ENCODE measurements at regions not wholly inside any gene's neighbourhood (a gene's known extent, or its start where the extent isn't known, plus 50 kb on each side); places are given as distances from the start of the nearest gene placed in this dataset.

DNA sequence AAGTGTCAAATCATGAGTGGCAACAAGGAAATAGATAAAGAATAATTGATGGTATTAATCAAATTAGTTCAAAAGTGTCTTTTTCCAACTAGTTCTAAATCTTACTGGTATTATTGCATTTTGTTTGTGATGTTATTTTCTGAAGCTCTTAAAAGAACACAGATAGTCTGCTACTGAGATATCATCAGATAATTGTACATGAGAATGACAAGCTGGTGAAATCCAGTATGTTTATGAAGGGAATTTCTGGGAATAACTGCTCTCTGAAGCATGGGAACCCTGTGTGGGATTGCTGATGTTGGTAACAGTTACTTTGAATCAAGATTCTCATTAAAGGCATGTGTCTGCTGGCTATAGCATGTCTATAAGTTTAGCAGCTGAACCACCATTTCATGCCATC, 190.3 kb upstream of the CDIN1 start:
- Mint-ChIP-seq H3K9me3 (no peaks in the 10 kb centered on the region), H3K4me1 (no peaks in the 10 kb centered on the region), H3K4me3 (no peak overlapping the region), H3K36me3 (ENCODE audit: low read depth) (no peaks in the 10 kb centered on the region), H3K27me3 (ENCODE audit: low read depth) (no peaks in the 10 kb centered on the region), H3K27ac (no peak overlapping the region)
- TF ChIP-seq, protein P1, sequence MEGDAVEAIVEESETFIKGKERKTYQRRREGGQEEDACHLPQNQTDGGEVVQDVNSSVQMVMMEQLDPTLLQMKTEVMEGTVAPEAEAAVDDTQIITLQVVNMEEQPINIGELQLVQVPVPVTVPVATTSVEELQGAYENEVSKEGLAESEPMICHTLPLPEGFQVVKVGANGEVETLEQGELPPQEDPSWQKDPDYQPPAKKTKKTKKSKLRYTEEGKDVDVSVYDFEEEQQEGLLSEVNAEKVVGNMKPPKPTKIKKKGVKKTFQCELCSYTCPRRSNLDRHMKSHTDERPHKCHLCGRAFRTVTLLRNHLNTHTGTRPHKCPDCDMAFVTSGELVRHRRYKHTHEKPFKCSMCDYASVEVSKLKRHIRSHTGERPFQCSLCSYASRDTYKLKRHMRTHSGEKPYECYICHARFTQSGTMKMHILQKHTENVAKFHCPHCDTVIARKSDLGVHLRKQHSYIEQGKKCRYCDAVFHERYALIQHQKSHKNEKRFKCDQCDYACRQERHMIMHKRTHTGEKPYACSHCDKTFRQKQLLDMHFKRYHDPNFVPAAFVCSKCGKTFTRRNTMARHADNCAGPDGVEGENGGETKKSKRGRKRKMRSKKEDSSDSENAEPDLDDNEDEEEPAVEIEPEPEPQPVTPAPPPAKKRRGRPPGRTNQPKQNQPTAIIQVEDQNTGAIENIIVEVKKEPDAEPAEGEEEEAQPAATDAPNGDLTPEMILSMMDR (IDR thresholded peaks at IDR 0.05; ENCODE audit: unreplicated experiment in 3 of 3), result no peak

GRCh38 chr15:36390491-36390890, 188.9 kb upstream of the CDIN1 start:
- Mint-ChIP-seq H3K4me3 (no peak overlapping the region), H3K4me1 (no peaks in the 10 kb centered on the region), H3K27me3 (ENCODE audit: low read depth) (no peaks in the 10 kb centered on the region), H3K36me3 (ENCODE audit: low read depth) (no peaks in the 10 kb centered on the region), H3K9me3 (no peaks in the 10 kb centered on the region), H3K27ac (no peak overlapping the region)
- TF ChIP-seq, protein P1 (IDR thresholded peaks at IDR 0.05; ENCODE audit: unreplicated experiment in 3 of 3), result no peak

GRCh38 chr15:36392676-36393266, 186.7 kb upstream of the CDIN1 start:
- no peaks in the 10 kb centered on the region for H3K4me1 Mint-ChIP-seq
- H3K36me3 Mint-ChIP-seq (ENCODE audit: low read depth), result no peaks in the 10 kb centered on the region
- no peak overlapping the region for H3K27ac Mint-ChIP-seq
- TF ChIP-seq, protein P1 (IDR thresholded peaks at IDR 0.05; ENCODE audit: unreplicated experiment in 3 of 3), result no peak
- H3K4me3 Mint-ChIP-seq, result no peak overlapping the region
- no peaks in the 10 kb centered on the region for H3K27me3 Mint-ChIP-seq (ENCODE audit: low read depth)
- no peaks in the 10 kb centered on the region for H3K9me3 Mint-ChIP-seq

- H3K4me3 Mint-ChIP-seq, result no peak overlapping the region
- H3K27ac Mint-ChIP-seq, result no peak overlapping the region
- H3K36me3 Mint-ChIP-seq (ENCODE audit: low read depth), result no peaks in the 10 kb centered on the region
- H3K9me3 Mint-ChIP-seq, result no peaks in the 10 kb centered on the region
- TF ChIP-seq, protein P1 (IDR thresholded peaks at IDR 0.05; ENCODE audit: unreplicated experiment in 3 of 3), result no peak
- H3K27me3 Mint-ChIP-seq (ENCODE audit: low read depth), result no peaks in the 10 kb centered on the region
- H3K4me1 Mint-ChIP-seq, result no peaks in the 10 kb centered on the region
Observed at GRCh38 chr15:36398212-36398611, 181.2 kb upstream of the CDIN1 start.

GRCh38 chr15:36399276-36399675, 180.2 kb upstream of the CDIN1 start:
- no peak overlapping the region for H3K27ac Mint-ChIP-seq
- no peaks in the 10 kb centered on the region for H3K27me3 Mint-ChIP-seq (ENCODE audit: low read depth)
- no peaks in the 10 kb centered on the region for H3K4me1 Mint-ChIP-seq
- H3K36me3 Mint-ChIP-seq (ENCODE audit: low read depth), result no peaks in the 10 kb centered on the region
- no peaks in the 10 kb centered on the region for H3K9me3 Mint-ChIP-seq
- H3K4me3 Mint-ChIP-seq, result no peak overlapping the region
- TF ChIP-seq, protein P1 (IDR thresholded peaks at IDR 0.05; ENCODE audit: unreplicated experiment in 3 of 3), result no peak

DNA sequence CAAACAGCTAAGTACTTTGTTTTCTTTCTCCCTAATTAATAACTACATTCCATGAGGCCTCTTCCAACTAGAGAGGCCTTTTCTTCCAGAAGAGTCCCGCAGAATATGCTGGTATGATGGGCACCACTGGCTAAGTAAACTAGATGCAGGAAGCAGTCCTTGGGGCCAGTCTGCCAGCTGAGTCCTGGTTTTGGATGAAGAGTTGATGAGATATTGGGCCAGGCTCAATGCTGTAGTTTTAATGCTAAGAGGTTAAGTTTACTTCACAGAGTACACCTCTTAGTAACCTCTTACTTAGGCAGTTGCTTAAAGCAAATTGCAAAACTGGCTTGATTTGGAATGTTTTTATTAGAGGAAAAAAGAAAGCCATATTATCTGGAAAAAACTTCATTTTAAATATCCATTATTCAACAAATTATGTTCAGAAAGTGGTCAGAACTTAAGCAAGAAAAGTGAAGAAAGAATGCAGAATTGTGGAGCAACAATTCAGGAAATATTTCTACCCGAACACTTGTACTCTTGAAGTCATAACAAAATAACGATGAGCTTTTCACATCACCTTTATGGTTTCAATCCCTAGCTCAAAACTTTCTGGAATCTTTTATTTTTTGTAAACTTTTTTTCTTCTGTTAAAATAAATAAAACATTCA, 178.4 kb upstream of the CDIN1 start:
- no peaks in the 10 kb centered on the region for H3K27me3 Mint-ChIP-seq (ENCODE audit: low read depth)
- H3K4me3 Mint-ChIP-seq, result no peak overlapping the region
- H3K9me3 Mint-ChIP-seq, result no peaks in the 10 kb centered on the region
- H3K27ac Mint-ChIP-seq, result no peak overlapping the region
- H3K4me1 Mint-ChIP-seq, result no peaks in the 10 kb centered on the region
- no peaks in the 10 kb centered on the region for H3K36me3 Mint-ChIP-seq (ENCODE audit: low read depth)
- TF ChIP-seq, protein P1 (IDR thresholded peaks at IDR 0.05; ENCODE audit: unreplicated experiment in 3 of 3), result no peak

All from nephron (organoid).